Stomach (tissue), 8 donors: ENCODE measurements at regions not wholly inside any gene's neighbourhood (a gene's known extent, or its start where the extent isn't known, plus 50 kb on each side); places are given as distances from the start of the nearest gene placed in this dataset.
A peak's percentile ranks its signal among the peaks of the same experiment; 100 is the strongest.

Experiments used
- DNase-seq, 2 donors: peaks; one replicate each; pipeline versions ENCODE4 v3.0.0 to v3.0.0-alpha.2; 2013 to 2019
- H3K27ac ChIP-seq, 5 donors: fragments of 200-600 bp in 4 of 5; sonication (generic) in 4 of 5; one replicate each; pipeline ENCODE4 v1.5.1; 2013 to 2019; ENCODE audit warnings: mild to moderate bottlenecking in 1 of 5, moderate library complexity in 1 of 5
- H3K27me3 ChIP-seq, 3 donors: fragments of 200-600 bp; sonication (generic); one replicate each; pipeline ENCODE4 v1.5.1; 2017 to 2019; ENCODE audit warnings: mixed run types in 1 of 3
- H3K36me3 ChIP-seq, 4 donors: fragments of 200-600 bp; sonication (generic); 1 replicate in 3 of 4; 2 replicates in 1 of 4; pipeline ENCODE4 v1.5.1; 2016 to 2019
- H3K4me1 ChIP-seq, 4 donors: fragments of 200-600 bp; sonication (generic); one replicate each; pipeline ENCODE4 v1.5.1; 2016 to 2019
- H3K4me3 ChIP-seq, 4 donors: fragments of 200-600 bp; sonication (generic) in 3 of 4; one replicate each; pipeline ENCODE4 v1.5.1; 2016 to 2019; ENCODE audit warnings: mild to moderate bottlenecking in 1 of 4
- H3K9me3 ChIP-seq, 4 donors: fragments of 200-600 bp; sonication (generic); one replicate each; pipeline ENCODE4 v1.5.1; 2016 to 2019
- CTCF ChIP-seq, 7 experiments: fragments of 450-650 bp in 4 of 7; fragments of 200-600 bp in 3 of 7; sonication (generic) in 3 of 7; IDR thresholded peaks; one replicate each; pipeline ENCODE4 v1.5.1; 2016 to 2019; ENCODE audit warnings: antibody characterized with exemption in 7 of 7, control low read depth in 2 of 7, mild to moderate bottlenecking in 1 of 7
- EP300 ChIP-seq: sonication (generic); formaldehyde crosslinking; IDR thresholded peaks from one replicate; pipeline ENCODE4 v1.6.1; 2017; ENCODE audit warnings: antibody characterized with exemption
- POLR2A ChIP-seq, 4 donors: fragments of 450-650 bp; IDR thresholded peaks; one replicate each; pipeline ENCODE4 v1.6.1; 2016; ENCODE audit warnings: antibody characterized with exemption in 4 of 4, control low read depth in 2 of 4, mild to moderate bottlenecking in 1 of 4, moderate library complexity in 1 of 4
- POLR2AphosphoS5 ChIP-seq, 3 donors: sonication (generic); formaldehyde crosslinking; IDR thresholded peaks; one replicate each; pipeline ENCODE4 v1.6.1; 2016; ENCODE audit warnings: antibody characterized with exemption in 3 of 3
- WGBS, 5 donors: extraction: QIAGEN DNeasy Blood & Tissue Kit in 3 of 5; methylation state at CpG; one replicate each; pipeline versions ENCODE4 v1.1.5 to v1.1.7; 2013 to 2018; 5-methylcytosine and 5-hydroxymethylcytosine counted together
- intact Hi-C: fragments of 100-400 bp; cut with DNase I; formaldehyde crosslinking; loops from one replicate; pipeline ENCODE4 v1.15.1; 2023; ENCODE audit warnings: low total_unique reads
- donor health status: healthy with polysubstance abuse.
- donor health status: Bipolar disorder and iron deficiency.
- donor health status: healthy.

GRCh38 chr6:159578629-159579028 is 114.4 kb downstream of the SOD2 start:
- H3K4me3 ChIP-seq = no peak overlapping the region
- no peaks in the 10 kb centered on the region for H3K27me3 ChIP-seq
- H3K4me1 ChIP-seq = no peaks in the 10 kb centered on the region
- intact Hi-C loops = no loop called here
- 84 to 88% (median 87%) methylated on average over 5 of the region's 5 CpGs for WGBS, 5 donors
- no peaks in the 10 kb centered on the region for H3K36me3 ChIP-seq
- no peak for DNase-seq
- H3K9me3 ChIP-seq = no peaks in the 10 kb centered on the region
- H3K27ac ChIP-seq = no peak overlapping the region
- no peak for TF ChIP-seq EP300
- no peak for TF ChIP-seq POLR2A (IDR thresholded peaks at IDR 0.05)
- TF ChIP-seq POLR2AphosphoS5 (IDR thresholded peaks at IDR 0.05) = no peak
- TF ChIP-seq CTCF (IDR thresholded peaks at IDR 0.05) = no peak

GRCh38 chr6:159577564-159577963 is 115.5 kb downstream of the SOD2 start:
- no peaks in the 10 kb centered on the region for H3K9me3 ChIP-seq
- intact Hi-C loops = no loop called here
- no peaks in the 10 kb centered on the region for H3K4me1 ChIP-seq
- no peaks in the 10 kb centered on the region for H3K36me3 ChIP-seq
- TF ChIP-seq EP300 (no peak), CTCF (IDR thresholded peaks at IDR 0.05) (no peak), POLR2A (IDR thresholded peaks at IDR 0.05) (no peak), POLR2AphosphoS5 (IDR thresholded peaks at IDR 0.05) (no peak)
- H3K4me3 ChIP-seq = no peak overlapping the region
- no peaks in the 10 kb centered on the region for H3K27me3 ChIP-seq
- no peak overlapping the region for H3K27ac ChIP-seq
- 69 to 90% (median 76%) methylated on average over 5 of the region's 5 CpGs for WGBS, 5 donors
- DNase-seq = no peak

- H3K27ac ChIP-seq = no peak overlapping the region
- TF ChIP-seq POLR2A (IDR thresholded peaks at IDR 0.05) (no peak), CTCF (IDR thresholded peaks at IDR 0.05) (no peak), EP300 (no peak)
- no peaks in the 10 kb centered on the region for H3K4me1 ChIP-seq
- no peak overlapping the region for H3K4me3 ChIP-seq
- H3K9me3 ChIP-seq = peaks cover 0 to 15% (median 13%) of the 10 kb centered on the region in 4 donors
- no peaks in the 10 kb centered on the region for H3K27me3 ChIP-seq
- 59 to 80% (median 69%) methylated on average over 12 of the region's 12 CpGs for WGBS, 5 donors
- intact Hi-C loops = no loop called here
- DNase-seq = peak in 1 of 2 donors; percentile 30
- H3K36me3 ChIP-seq = no peaks in the 10 kb centered on the region
Measured at GRCh38 chr6:159572439-159573110, 120.5 kb downstream of the SOD2 start.

GRCh38 chr6:159565181-159565710 is 127.8 kb downstream of the SOD2 start:
- intact Hi-C loops = no loop called here
- H3K36me3 ChIP-seq = no peaks in the 10 kb centered on the region
- TF ChIP-seq POLR2A (IDR thresholded peaks at IDR 0.05) (no peak), POLR2AphosphoS5 (IDR thresholded peaks at IDR 0.05) (no peak), EP300 (no peak), CTCF (IDR thresholded peaks at IDR 0.05) (no peak)
- 64 to 71% (median 68%) methylated on average over 7 of the region's 7 CpGs for WGBS, 5 donors
- no peaks in the 10 kb centered on the region for H3K27me3 ChIP-seq
- H3K9me3 ChIP-seq = peaks cover 0 to 13% (median 11%) of the 10 kb centered on the region in 4 donors
- H3K4me3 ChIP-seq = no peak overlapping the region
- no peaks in the 10 kb centered on the region for H3K4me1 ChIP-seq
- DNase-seq = peak in 1 of 2 donors; percentile 25
- no peak overlapping the region for H3K27ac ChIP-seq
